Activated naive CD4-positive, alpha-beta T cell (primary cell): ENCODE measurements at regions not wholly inside any gene's neighbourhood (a gene's known extent, or its start where the extent isn't known, plus 50 kb on each side); places are given as distances from the start of the nearest gene placed in this dataset.

Experiments used
- DNase-seq, 4 experiments: peaks; one replicate each; lab custom pipeline; 2025; lab: John Stamatoyannopoulos, UW

GRCh38 chr20:22794200-22794599 is 209.8 kb upstream of the FOXA2 start:
- DNase-seq: no peak

DNA sequence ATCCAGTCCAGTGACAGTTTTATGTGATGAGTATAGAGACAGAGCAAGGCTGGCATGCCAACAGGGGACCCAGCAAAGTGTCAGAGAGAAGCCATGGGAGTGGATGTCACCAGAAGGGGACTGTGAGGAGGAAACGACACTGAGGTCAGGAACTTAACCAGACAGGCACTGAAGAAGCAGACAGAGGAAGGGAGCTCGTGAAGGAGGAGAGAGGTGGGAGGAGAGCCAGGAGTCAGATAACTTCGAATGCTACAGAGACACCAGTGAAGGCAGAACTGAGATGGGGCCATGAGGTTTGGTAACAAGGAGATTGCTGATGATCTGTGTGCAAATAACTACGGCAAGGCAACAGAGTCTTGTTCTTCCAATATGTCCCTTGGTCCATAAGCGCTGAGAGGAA is 211.1 kb upstream of the FOXA2 start:
- DNase-seq: no peak

GRCh38 chr20:22795871-22796270 is 211.5 kb upstream of the FOXA2 start:
- DNase-seq: no peak

DNA sequence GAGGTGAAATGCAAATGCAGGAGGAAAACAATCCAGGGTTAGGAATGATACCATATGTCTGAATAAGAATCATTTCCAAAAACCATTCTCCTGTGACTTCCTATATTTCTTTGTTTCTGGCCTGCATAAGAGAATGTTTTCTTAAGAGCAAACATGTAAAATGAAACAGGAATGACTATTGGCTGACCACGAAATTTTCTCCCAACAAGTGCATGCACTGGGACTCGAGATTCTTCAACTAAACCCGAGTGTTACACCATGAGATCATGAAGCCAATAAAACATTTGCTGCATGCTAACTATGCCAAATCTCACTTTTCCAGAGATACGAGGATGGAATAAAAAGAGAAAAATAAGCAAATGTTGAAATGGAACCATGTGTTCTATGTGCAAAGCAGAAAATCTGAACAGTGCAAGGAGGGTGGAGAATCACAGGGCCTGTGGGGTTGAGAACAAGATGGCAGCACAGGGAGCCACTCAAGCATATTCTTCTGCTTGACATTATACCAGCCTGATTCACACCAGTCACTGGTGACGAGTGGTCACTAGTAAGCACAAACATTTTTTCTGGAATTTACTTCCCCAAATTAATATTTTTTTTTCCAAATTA is 212.2 kb upstream of the FOXA2 start:
- DNase-seq: no peak

GRCh38 chr20:22797103-22797502 is 212.7 kb upstream of the FOXA2 start:
- DNase-seq: no peak

- no peak for DNase-seq
These were observed 215.3 kb upstream of the FOXA2 start for GRCh38 chr20:22799687-22800086.

- DNase-seq: no peak
These were observed 215.8 kb upstream of the FOXA2 start for GRCh38 chr20:22800129-22800528.

GRCh38 chr20:22801528-22801927 is 217.2 kb upstream of the FOXA2 start:
- DNase-seq: no peak

DNA sequence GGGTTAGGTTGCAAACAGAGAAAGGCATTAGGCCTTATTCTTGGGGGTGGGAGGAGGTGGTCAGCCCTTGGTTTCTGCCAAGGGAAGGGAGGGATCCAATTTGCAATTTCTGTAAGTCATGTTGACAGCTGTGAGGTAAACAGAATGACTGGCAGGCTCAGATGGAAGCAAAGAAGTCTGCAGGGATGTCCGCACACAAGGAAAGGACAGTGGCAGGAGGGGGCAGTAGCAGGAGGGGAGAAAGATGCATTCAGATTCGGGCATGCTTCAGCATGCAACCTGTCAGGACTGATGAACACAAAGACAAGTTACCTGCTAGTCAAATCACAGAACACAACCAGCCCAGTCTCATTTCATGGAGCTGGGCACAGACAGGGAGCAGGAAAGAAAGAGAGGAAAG is 217.9 kb upstream of the FOXA2 start:
- DNase-seq: no peak

GRCh38 chr20:22805219-22805618 is 220.8 kb upstream of the FOXA2 start:
- DNase-seq: no peak

- no peak for DNase-seq
These were observed 221.6 kb upstream of the FOXA2 start for GRCh38 chr20:22805996-22806395.

- no peak for DNase-seq
These were observed 222.7 kb upstream of the FOXA2 start for GRCh38 chr20:22807045-22807444.

- no peak for DNase-seq
These were observed 223.4 kb upstream of the FOXA2 start for GRCh38 chr20:22807646-22808244.

DNA sequence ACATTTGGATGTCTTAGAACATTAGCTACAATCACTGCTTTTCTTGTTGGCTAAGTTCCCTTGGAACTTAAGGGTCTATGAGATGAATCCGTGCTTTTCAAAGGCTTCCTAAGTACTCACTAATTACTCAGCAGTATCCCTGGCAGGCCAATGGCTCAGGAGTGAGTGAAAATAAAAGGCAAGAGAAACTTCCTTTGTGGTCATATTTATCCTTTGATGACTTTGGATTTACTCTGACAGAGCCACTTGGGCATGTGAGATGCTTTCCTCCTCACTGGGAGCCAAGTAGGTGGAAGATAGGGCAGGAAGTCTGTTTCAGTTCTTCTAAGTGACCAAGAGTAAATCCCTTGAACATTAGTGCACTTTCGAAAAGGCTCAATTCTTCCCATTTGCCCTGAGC is 224.3 kb upstream of the FOXA2 start:
- no peak for DNase-seq

- DNase-seq: no peak
These were observed 225.1 kb upstream of the SSTR4 start for GRCh38 chr20:22810030-22810429.

GRCh38 chr20:22810626-22811569 is 224.2 kb upstream of the SSTR4 start:
- DNase-seq: no peak

DNA sequence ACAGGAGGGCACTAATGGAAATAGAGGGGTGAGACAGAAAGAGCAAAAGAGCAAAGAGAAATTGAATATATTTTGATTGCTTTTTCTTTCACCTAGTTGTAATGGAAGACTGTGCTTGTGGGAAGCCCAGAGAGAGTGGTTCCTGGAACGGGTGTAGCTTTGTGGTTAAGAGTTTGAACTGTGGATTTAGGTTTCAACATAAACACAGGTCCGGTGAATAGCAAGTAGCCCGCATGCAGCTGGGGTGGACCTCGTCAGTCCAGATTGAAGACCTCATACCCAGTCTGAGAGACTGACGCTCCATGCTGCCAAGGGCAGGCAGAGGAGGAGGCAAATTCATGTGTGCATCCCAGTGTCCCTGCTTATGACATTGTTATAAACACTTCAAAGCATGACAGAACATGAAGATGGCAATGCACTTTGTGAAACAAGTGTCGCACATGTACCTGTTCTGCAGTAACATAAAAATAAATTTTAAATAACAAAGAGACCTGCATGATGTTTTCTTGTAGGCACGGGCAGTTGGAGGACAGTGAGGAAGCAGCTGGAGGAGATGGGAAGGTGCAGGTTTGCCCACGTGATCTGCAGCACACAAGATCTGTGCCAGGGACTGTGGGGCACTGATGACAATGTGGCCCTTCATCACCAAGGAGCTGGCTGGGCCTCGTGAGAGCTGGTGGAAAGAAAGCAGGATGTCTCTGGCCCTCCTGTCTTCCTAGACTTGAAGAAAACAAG is 220.5 kb upstream of the SSTR4 start:
- no peak for DNase-seq

DNA sequence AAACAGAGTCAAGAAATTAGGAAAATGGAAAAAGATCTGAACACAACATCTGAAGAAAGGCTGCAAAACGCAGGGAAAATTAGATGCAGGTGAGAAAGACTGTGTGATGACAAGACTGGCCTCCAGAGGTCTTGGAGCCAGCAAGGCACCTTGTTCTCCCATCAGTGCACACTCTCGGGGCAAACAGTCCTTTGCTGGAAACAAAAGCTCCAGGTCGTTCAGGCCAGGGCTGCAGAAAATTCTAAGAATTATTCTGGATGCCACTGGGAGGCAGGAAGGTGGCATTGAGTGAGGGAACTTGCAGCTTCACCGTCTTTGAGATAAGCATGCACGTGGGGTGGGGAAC is 219.9 kb upstream of the SSTR4 start:
- no peak for DNase-seq

- DNase-seq: no peak
These were observed 219.4 kb upstream of the SSTR4 start for GRCh38 chr20:22815603-22816315.

DNA sequence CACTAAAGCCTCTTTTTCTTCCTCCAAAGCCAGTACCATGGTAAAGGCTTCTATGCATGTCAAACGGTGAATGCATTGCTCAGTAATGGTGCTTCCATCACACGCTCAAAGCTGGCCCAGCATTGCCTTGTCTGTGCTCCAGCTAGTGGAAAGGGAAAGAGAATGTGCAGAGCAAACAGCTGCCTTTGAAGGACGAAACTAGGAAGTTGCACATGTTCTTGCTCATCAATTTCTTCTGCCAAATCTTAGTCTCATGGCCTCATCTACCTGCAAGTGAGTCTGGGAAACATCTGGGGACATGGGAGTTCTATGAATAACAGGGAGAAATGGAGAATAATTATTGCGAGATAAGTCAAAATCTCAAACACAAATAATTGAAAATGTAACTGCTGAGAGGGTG is 216.5 kb upstream of the SSTR4 start:
- DNase-seq: no peak

DNA sequence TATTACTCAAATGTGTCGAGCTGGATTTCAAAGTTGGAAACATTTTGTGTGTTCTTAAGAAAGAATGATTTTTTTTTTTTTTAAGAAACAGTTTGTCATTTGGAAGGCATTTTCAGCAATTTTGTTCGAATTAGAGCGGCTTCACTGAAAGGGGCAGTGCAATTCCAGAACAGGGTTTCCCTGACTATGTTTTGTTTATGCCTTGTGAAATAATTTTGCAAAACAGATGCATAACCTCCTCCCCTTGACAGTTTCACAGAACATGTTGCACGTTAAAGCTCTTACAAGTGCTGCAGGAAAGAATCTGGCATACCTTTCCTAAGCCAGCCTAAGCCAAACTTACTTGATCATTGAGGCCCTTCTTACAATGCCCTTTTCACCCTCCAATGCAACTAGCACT is 216.0 kb upstream of the SSTR4 start:
- DNase-seq: no peak

GRCh38 chr20:22819784-22820183 is 215.3 kb upstream of the SSTR4 start:
- no peak for DNase-seq
